HG02981 (cell line): ENCODE measurements at regions not wholly inside any gene's neighbourhood (a gene's known extent, or its start where the extent isn't known, plus 50 kb on each side); places are given as distances from the start of the nearest gene placed in this dataset.

ENCODE experiments used
- ATAC-seq: cut with Tn5 transposase; IDR thresholded peaks from one replicate; pipeline ENCODE4 v1.9.1; 2021; ENCODE audit warnings: mild to moderate bottlenecking, moderate library complexity; ENCODE audit not compliant: unreplicated experiment

DNA sequence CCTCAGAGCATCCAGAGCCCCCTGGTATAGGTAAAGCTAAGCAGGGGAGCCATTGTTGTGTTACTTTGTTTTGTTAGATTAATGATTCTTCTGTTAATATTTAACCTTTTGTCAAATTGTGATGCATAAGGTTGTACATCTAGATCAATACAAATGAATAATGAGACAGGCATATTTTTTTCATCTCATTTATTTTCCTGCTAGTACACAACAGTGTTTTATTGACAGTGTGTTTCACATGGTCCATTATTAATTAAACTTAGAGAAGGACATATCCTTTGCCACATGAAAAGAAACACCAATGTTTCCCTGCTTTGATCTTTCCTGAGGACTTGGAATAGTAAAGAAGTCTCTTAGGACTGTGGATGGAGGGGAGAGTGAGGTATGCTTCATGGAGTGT lies 543.6 kb upstream of the CFAP20DC start:
- ATAC-seq: no peak

- ATAC-seq: no peak
Observed at GRCh38 chr3:59580996-59581395, 531.2 kb upstream of the CFAP20DC start.

DNA sequence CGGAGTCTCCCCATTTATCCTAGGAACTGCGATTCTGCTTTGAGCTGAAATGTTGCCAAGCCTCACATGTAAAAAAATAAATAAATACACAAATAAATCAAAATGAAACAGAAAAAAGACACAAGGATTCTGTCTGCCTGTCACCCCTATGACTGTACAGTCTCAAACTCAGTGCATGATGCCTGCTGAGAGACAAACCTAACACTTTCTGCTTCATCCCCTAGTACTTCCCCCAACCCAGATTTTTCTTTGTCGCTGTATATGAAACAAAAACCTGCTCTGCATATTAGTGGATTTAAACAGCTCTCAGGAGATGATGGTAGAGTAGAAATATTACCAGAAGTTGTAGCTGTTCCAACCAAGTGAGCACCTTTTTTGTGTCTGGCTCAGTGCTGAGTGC lies 530.7 kb upstream of the CFAP20DC start:
- no peak for ATAC-seq

DNA sequence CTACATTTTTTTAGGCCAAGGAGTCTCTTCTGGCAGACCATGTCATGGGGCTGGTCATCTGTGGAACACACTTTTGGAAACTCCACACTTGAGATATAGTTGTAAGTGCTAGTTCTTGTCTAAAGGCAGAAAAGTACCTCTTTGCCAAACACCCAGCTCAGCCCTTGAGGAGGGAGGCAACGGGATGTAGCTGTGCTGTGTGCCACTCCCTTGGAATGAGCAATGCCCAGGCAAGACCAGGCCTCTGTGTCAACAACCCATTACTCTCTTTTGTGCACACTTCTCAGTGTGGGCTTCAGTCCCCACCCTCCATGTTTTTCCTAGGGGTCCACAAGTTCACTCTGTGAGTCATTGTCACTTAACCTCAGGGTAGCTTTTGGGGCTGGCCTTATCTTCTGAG lies 528.3 kb upstream of the CFAP20DC start:
- no peak for ATAC-seq

DNA sequence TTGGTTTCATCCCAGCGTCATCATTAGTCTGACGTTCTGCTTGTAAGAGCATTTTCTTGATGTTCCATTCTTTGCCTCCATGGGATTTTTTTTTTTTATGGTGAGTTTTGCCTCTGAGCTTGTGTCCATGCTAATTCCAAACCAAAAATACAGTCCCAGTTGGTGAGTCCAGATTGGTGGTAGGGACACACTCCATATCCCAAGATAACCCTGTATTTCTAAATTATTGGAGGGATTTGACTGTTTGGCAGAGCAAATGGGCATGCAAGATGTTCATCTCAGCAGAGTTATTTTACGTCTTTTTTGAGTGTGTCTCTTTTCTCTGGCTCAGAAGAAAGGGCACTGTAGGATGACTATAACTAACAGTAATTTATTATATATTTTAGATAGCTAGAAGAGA lies 526.8 kb upstream of the CFAP20DC start:
- ATAC-seq: no peak

DNA sequence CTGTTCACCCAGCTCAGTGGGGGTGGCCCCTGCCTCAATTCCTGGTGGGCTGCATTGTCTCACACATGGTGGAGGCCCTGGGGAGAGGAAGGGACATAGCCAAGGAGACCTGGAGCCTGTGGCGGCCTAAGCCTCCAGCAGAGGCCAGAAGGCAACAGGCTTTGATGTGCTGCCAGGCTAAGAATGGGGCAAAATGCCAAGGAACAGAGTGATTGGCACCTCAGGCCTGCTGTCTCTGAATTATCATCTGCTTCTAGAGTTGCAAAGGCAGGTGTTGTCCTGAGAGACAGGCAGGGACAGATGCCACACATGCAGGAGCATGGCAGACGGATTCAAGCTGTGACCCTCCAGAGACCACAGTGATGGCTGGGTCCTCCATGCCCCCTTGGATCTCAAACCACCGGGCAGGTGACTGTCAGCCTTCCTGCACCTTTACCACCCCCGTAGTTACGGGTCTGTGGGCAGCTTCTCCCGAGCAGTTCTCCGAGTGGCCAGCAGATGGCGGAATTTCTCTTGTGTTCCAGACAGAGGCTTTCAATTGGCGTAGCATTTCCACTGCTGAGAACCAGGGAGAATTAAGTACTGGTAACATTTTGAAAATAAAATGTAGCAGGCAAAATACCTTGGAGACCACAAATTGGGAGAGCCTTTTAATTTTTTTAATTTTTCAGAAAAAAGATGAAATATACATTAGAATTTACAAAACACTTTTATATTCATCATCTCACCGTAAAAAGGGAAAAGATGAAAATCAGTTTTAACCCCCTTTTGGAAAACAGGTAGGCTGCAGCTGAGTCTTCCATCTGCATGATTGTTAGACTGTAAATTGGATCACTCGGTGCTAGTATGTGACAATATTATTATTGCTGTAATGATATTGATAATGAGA lies 525.5 kb upstream of the CFAP20DC start:
- ATAC-seq: peak; percentile 72

GRCh38 chr3:59573911-59574310 lies 524.1 kb upstream of the CFAP20DC start:
- no peak for ATAC-seq

DNA sequence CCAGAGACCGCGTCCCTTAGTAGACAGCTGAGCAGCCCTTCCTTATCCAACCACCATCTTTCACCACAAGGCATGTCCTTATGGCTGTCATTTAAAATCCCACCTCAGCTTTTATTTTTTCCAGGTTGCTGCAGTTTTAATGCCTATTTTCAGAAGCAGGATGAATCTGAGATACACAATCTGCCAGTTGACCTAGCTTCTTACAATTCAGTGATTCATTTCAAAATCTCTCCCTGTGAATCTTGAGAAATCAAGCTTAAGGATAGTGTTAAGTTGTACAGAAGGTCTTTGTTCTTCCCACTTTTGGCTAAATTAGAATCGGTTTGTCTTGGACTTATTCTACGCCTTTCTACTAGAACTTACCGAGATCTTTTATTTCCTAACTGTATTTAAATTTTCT lies 522.3 kb upstream of the CFAP20DC start:
- ATAC-seq: no peak

DNA sequence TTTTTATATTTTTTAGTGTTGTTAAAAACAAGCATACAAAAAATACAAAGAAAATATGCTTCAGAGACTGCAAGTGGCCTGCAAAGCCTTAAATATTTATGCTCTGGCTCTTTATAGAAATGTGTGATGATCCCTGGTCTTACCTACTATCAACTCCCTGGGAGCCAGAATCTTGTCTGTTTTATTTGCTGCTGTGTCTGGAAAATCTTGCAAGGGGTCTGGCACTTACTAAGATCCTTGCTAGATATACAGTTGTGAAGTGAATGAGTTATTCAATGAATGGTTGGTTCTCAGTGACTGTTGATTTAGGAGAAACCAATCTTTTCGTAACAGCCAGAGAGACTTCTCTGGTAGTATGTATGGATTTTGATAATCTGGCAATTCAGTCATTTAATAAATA lies 521.0 kb upstream of the CFAP20DC start:
- ATAC-seq: no peak

- ATAC-seq: no peak
Observed at GRCh38 chr3:59567661-59568060, 517.8 kb upstream of the CFAP20DC start.

- ATAC-seq: peak; percentile 99
Observed at GRCh38 chr3:59566481-59566975, 516.7 kb upstream of the CFAP20DC start.

DNA sequence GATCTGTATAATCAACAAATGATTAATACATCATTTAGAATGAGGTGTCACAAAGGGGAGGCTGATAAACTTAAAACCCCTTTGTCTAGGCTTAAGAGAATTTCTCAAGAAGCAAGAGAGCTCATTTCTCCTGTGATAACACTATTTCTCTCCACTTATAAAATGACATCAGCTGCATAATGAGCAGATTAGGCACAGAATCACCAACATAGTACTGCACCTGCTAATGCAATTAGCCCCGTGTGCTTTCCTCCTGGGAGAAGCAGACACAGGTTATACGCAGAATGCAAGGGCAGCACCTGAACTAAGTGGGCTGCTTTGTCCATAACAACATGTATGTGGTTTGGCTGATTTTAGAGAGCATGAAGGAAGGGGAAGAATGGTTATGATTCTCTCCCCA lies 515.3 kb upstream of the CFAP20DC start:
- ATAC-seq: no peak

GRCh38 chr3:59563966-59564365 lies 514.1 kb upstream of the CFAP20DC start:
- ATAC-seq: no peak

GRCh38 chr3:59563072-59563605 lies 513.3 kb upstream of the CFAP20DC start:
- no peak for ATAC-seq

- no peak for ATAC-seq
Observed at GRCh38 chr3:59559721-59560435, 510.1 kb upstream of the CFAP20DC start.

DNA sequence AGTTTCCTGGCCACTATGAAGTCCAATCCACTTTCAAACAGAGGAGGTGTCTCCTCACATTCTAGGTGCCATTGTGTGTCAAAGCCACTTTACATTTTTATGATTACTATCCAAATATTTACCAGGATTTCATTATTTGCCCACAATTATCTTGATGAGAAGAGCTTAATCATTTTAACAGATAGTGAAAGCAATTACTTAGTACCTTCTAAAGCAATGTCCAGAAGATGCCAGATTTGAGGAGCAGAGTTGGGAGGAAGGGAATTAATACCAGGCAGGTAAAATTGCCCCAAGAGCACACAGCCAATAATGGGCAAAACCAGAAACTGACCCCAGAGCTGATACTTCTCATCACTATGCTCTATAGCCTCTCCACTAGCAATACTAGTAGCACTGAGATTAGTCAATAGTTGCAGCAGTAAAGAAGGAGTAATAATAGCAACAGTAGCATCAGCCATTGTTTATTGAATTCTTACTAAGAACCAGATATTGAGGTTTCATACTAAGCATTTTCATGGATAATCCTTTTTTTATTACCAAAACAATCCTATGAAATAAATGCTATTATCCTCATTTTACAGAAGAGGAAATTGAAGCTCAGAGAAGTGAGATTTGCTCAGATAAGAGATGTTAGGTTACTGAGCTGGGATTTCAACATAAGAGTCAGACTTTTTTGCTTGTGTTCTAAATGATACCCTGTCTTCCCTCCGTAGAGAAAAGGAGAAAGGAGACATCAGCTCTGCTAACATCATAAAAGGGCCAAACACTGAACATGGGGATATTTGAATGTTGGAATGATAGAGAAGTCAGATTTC lies 509.3 kb upstream of the CFAP20DC start:
- no peak for ATAC-seq

DNA sequence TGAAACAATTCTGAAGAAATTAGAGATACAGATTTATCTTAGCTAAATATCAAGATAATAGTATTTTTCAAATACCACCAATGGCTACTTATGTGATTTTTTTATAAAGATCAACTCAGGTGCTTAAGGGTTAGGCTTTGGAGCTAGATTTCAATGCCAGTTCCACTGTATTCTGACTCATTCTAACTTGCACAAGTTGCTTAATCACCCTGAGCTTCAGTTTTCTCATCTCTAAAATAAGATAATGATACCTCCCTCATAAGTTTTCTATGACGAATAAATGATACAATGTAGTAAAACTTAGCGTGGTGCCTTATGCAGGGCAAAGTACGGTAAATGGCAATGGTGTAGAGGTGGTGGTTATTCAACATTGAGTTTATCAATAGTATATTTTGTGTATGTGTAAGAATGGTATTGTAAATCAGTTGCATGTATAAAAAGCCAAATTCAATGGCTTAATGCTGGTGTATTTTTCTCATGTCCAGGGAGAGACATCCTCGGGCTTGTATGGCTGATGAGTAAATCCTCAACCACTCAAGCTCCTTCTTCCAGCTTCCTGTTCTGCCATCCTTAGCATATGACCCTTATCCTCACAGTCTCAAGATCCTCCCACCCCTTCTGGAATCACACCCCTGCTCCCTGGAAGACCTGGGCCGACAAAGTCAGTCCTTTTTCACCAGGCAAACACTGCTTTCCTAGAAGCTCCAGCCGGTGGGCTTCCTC lies 505.9 kb upstream of the CFAP20DC start:
- no peak for ATAC-seq

- ATAC-seq: no peak
Observed at GRCh38 chr3:59553076-59553475, 503.3 kb upstream of the CFAP20DC start.

DNA sequence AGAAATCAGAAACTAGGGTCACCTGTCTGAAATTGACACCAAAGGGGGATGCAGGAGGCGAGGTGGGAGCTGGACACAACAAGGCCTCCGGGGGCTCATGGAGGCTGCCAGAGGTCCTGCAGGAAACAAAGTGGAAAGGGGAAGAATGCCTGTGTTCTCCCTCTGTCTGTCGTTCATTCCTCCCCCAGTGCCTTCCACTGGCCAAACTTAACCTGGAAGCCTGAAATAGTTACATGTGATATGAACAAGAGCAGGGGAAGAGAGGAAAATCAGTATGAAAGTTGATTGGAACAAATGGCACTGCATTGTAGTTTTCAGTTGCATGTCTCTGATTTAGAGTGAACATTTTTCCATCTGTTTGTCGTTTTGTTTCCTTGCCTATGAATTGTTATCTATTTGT lies 502.0 kb upstream of the CFAP20DC start:
- ATAC-seq: no peak

DNA sequence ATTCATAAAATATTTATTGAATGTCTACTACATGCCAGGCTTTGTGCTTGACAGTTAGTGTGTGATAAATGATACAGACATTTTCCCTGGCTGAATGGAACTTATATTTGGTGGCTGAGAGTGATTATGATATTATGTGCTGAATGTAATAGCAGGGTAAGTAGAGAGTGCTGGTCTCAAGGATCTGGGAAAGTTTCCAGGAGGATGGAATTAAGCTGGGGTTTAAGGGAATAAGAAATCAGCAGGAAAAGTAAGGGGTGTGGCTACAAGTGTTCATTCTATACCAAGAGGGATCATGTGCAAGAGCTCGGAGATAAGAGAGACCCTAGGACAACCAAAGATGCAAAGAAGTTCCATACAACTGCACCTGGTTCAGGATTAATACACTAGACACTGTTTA lies 500.1 kb upstream of the CFAP20DC start:
- ATAC-seq: no peak
